PC-3 (cell line): ENCODE measurements at regions not wholly inside any gene's neighbourhood (a gene's known extent, or its start where the extent isn't known, plus 50 kb on each side); places are given as distances from the start of the nearest gene placed in this dataset.

Experiments
- CTCF ChIP-seq: fragments of 300-600 bp; sonication (generic); conservative IDR thresholded peaks from 2 replicates; pipeline ENCODE4 v1.5.1; 2017; ENCODE audit warnings: antibody characterized with exemption, low read depth, mild to moderate bottlenecking, low read length
- EZH2 ChIP-seq: fragments of 300-600 bp; sonication (generic); IDR thresholded peaks from one replicate; pipeline ENCODE4 v1.6.1; 2017; ENCODE audit warnings: antibody characterized with exemption, mild to moderate bottlenecking, low read length; ENCODE audit not compliant: unreplicated experiment

- TF ChIP-seq CTCF (no peak), EZH2 (no peak)
Observed at GRCh38 chr11:26014456-26015115, 317.3 kb upstream of the ANO3 start.
